Common myeloid progenitor, CD34-positive (primary cell): ENCODE measurements at regions not wholly inside any gene's neighbourhood (a gene's known extent, or its start where the extent isn't known, plus 50 kb on each side); places are given as distances from the start of the nearest gene placed in this dataset.

ENCODE experiments used
- CTCF ChIA-PET: fragments of 350-600 bp; sonication (Branson Sonifier 250); formaldehyde crosslinking; loops from one replicate; lab custom pipeline; 2021; ENCODE audit warnings: antibody characterized with exemption; lab: Charles Lee
- POLR2A ChIA-PET: fragments of 350-600 bp; sonication (Branson Sonifier 250); formaldehyde crosslinking; loops from one replicate; lab custom pipeline; 2021; ENCODE audit warnings: antibody characterized with exemption; lab: Charles Lee
- DNase-seq, 3 donors: peaks; one replicate each; pipeline versions ENCODE4 v3.0.0 to v3.0.0-alpha.2; 2013
- H3K27ac ChIP-seq, 2 experiments: 1 replicate in 1 of 2; 2 replicates in 1 of 2; pipeline ENCODE4 v1.7.0; 2013; ENCODE audit warnings: inconsistent platforms in 2 of 2, low read length in 2 of 2, mild to moderate bottlenecking in 2 of 2, low read depth in 1 of 2, moderate library complexity in 1 of 2; ENCODE audit not compliant: severe bottlenecking in 2 of 2, insufficient read depth in 1 of 2, poor library complexity in 1 of 2
- H3K27me3 ChIP-seq, 5 experiments: replicated peaks in 2 of 5; 1 replicate in 3 of 5; 2 replicates in 2 of 5; pipeline versions ENCODE4 v1.6.1 to v1.7.0; 2013; ENCODE audit warnings: low read length in 4 of 5, mild to moderate bottlenecking in 2 of 5, moderate library complexity in 2 of 5, inconsistent platforms in 1 of 5; ENCODE audit not compliant: insufficient read depth in 5 of 5, control insufficient read depth in 4 of 5
- H3K36me3 ChIP-seq, 4 experiments: 1 replicate in 2 of 4; 2 replicates in 2 of 4; pipeline versions ENCODE4 v1.6.1 to v1.7.0; 2013; ENCODE audit warnings: low read length in 3 of 4, control low read depth in 1 of 4, mild to moderate bottlenecking in 1 of 4; ENCODE audit not compliant: control insufficient read depth in 4 of 4, insufficient read depth in 4 of 4
- H3K4me1 ChIP-seq, 4 experiments: 1 replicate in 3 of 4; 2 replicates in 1 of 4; pipeline versions ENCODE4 v1.6.1 to v1.7.1; 2013; ENCODE audit warnings: low read length in 3 of 4, mild to moderate bottlenecking in 3 of 4, control low read depth in 1 of 4, inconsistent platforms in 1 of 4, moderate library complexity in 1 of 4; ENCODE audit not compliant: control insufficient read depth in 4 of 4, insufficient read depth in 4 of 4; ENCODE audit errors: control extremely low read depth in 1 of 4
- H3K4me3 ChIP-seq, 7 experiments: 1 replicate in 4 of 7; 2 replicates in 3 of 7; pipeline versions ENCODE4 v1.5.1 to v1.7.0; 2013; ENCODE audit warnings: mild to moderate bottlenecking in 7 of 7, low read length in 6 of 7, moderate library complexity in 6 of 7, inconsistent platforms in 2 of 7, low read depth in 2 of 7, control low read depth in 1 of 7; ENCODE audit not compliant: insufficient read depth in 4 of 7, control insufficient read depth in 1 of 7; ENCODE audit errors: extremely low read depth in 1 of 7
- H3K9me3 ChIP-seq, 5 experiments: 1 replicate in 4 of 5; 2 replicates in 1 of 5; pipeline versions ENCODE4 v1.6.1 to v1.7.1; 2013; ENCODE audit warnings: low read length in 4 of 5, mild to moderate bottlenecking in 2 of 5, inconsistent platforms in 1 of 5, low read depth in 1 of 5, moderate library complexity in 1 of 5; ENCODE audit not compliant: control insufficient read depth in 4 of 5, insufficient read depth in 2 of 5; ENCODE audit errors: control extremely low read depth in 1 of 5
- WGBS: methylation state at CpG from one replicate; pipeline ENCODE4 v1.1.5; 2013; ENCODE audit not compliant: insufficient coverage; 5-methylcytosine and 5-hydroxymethylcytosine counted together

GRCh38 chr5:68134033-68134668 lies 81.4 kb upstream of the PIK3R1 start:
- Histone ChIP-seq H3K36me3 (no peaks in the 10 kb centered on the region), H3K4me1 (no peaks in the 10 kb centered on the region), H3K9me3 (no peaks in the 10 kb centered on the region), H3K27ac (no peak overlapping the region), H3K4me3 (no peak overlapping the region), H3K27me3 (no peaks in the 10 kb centered on the region)
- CTCF ChIA-PET = no interaction called here
- 96% methylated on average over 8 of the region's 10 CpGs for WGBS
- POLR2A ChIA-PET = interaction anchor here (0.6 kb wide), 1 partner anchor 31 kb away, joined by 3 read pairs; no protein-coding TSS in a partner anchor
- no peak for DNase-seq

- no peak overlapping the region for H3K4me3 ChIP-seq
- ChIA-PET CTCF (no interaction called here), POLR2A (no interaction called here)
- no peaks in the 10 kb centered on the region for H3K4me1 ChIP-seq
- no peak overlapping the region for H3K27ac ChIP-seq
- no peak for DNase-seq
- 100% methylated on average over 1 of the region's 2 CpGs for WGBS
- no peaks in the 10 kb centered on the region for H3K9me3 ChIP-seq
- no peaks in the 10 kb centered on the region for H3K27me3 ChIP-seq
- no peaks in the 10 kb centered on the region for H3K36me3 ChIP-seq
Measured at GRCh38 chr5:68130253-68130652, 85.3 kb upstream of the PIK3R1 start.

DNA sequence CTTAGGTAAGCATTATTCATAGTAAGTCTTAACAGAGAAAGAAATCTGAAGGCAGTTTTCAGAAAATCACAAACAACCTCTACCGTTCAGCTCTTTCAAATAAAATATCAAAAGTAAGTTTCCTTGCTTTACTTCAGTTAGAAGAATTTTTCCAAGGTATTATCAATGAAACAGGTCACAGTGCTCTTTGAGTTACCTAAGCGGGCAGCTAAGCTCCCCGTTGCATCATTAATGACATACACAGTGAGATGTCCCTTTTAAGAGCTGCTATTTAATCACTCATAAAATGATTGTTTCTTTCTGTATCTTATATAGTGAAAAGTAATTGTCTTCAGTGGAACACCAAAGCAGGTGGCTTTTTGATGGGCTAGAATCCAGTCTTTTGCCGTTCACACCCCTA lies 86.2 kb upstream of the PIK3R1 start:
- WGBS = 100% methylated on average over 1 of the region's 4 CpGs
- no peaks in the 10 kb centered on the region for H3K36me3 ChIP-seq
- ChIA-PET CTCF (interaction anchor here (1.1 kb wide), 1 partner anchor 10 kb away, joined by 3 read pairs; no protein-coding TSS in a partner anchor), POLR2A (no interaction called here)
- DNase-seq = no peak
- H3K9me3 ChIP-seq = no peaks in the 10 kb centered on the region
- no peak overlapping the region for H3K27ac ChIP-seq
- no peak overlapping the region for H3K4me3 ChIP-seq
- H3K4me1 ChIP-seq = no peaks in the 10 kb centered on the region
- H3K27me3 ChIP-seq = no peaks in the 10 kb centered on the region

DNA sequence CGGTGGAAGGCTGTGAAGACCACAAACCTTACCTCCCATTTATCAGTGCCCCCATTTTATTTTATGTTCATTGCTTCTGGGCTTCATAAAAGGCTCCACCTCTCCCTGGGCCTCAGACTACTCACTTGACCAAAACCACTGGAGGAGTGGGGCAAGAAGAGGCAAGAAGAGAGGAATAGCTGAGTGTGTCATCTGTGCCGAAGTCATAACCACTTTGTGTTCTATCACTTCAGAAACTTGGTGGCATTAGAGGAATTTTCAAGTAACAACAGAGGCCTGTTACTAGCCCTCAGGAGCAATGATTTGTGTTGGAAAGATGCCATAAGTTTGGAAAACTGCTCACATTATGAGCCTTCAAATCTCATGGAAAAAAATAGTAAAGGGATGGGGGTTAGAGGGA lies 88.7 kb upstream of the PIK3R1 start:
- ChIA-PET POLR2A (no interaction called here), CTCF (no interaction called here)
- Histone ChIP-seq H3K4me3 (no peak overlapping the region), H3K27ac (no peak overlapping the region), H3K9me3 (no peaks in the 10 kb centered on the region), H3K4me1 (no peaks in the 10 kb centered on the region), H3K27me3 (no peaks in the 10 kb centered on the region), H3K36me3 (no peaks in the 10 kb centered on the region)
- 100% methylated on average over 1 of the region's 2 CpGs for WGBS
- DNase-seq = no peak

DNA sequence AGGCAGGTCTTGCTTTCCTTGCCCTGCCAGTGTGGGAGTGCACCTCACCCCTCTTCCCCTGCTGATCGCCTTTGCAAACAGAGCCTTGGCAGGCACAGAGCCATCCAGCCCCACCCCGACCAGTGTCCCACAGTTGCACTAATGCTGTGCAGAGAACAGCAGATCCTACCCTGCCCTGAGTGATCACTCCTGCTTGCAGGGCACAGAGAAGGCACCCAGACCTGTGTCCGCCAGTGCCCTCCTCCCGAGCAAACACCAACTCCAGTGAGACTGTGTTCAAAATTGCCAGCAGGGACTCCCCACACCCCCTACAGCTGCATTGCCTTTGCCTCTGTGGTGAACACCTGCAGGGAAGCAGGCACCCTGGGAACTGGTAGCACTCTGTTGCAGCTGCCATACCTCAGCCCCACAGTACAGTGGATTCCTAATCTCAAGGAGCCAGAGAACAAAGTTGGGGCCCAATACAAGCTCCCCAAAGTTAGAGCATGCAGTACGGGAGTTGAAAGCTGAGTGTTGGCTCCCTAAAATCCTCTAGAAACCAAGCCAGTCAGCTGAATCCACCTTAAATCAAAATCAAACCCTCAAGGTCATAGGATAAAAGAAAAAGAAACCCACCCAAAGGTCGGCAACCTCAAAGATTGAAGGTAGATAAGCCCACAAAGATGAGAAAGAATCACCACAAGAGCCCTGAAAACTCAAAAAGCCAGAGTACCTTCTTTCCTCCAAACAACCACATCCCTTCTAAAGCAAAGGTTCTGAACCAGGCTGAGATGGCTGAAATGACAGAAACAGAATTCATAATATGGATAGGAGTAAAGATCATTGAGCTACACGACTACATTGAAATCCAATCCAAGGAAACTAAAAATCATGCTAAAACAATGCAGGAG lies 92.9 kb upstream of the PIK3R1 start:
- Histone ChIP-seq H3K36me3 (no peaks in the 10 kb centered on the region), H3K9me3 (no peaks in the 10 kb centered on the region), H3K27me3 (no peaks in the 10 kb centered on the region), H3K27ac (no peak overlapping the region), H3K4me1 (no peaks in the 10 kb centered on the region), H3K4me3 (no peak overlapping the region)
- DNase-seq = no peak
- 96% methylated on average over 4 of the region's 7 CpGs for WGBS
- ChIA-PET POLR2A (no interaction called here), CTCF (no interaction called here)

- CTCF ChIA-PET = no interaction called here
- peak in 1 of 3 donors; percentile 1 for DNase-seq
- H3K36me3 ChIP-seq = no peaks in the 10 kb centered on the region
Measured at GRCh38 chr5:68116868-68117411, 98.6 kb upstream of the PIK3R1 start.

GRCh38 chr5:68116408-68116807 lies 99.1 kb upstream of the PIK3R1 start:
- no peak overlapping the region for H3K4me3 ChIP-seq
- no peaks in the 10 kb centered on the region for H3K4me1 ChIP-seq
- H3K36me3 ChIP-seq = no peaks in the 10 kb centered on the region
- H3K27me3 ChIP-seq = no peaks in the 10 kb centered on the region
- no peaks in the 10 kb centered on the region for H3K9me3 ChIP-seq
- DNase-seq = no peak
- H3K27ac ChIP-seq = no peak overlapping the region
- ChIA-PET POLR2A (no interaction called here), CTCF (no interaction called here)
- 0% methylated on average over 1 of the region's 2 CpGs for WGBS

More at GRCh38 chr5:68116868-68117411, 98.6 kb upstream of the PIK3R1 start:
- no peak overlapping the region for H3K4me3 ChIP-seq
- H3K27ac ChIP-seq = no peak overlapping the region
- WGBS = 100% methylated on average over 2 of the region's 2 CpGs
- no peaks in the 10 kb centered on the region for H3K4me1 ChIP-seq
- H3K27me3 ChIP-seq = no peaks in the 10 kb centered on the region
- H3K9me3 ChIP-seq = no peaks in the 10 kb centered on the region
- POLR2A ChIA-PET = no interaction called here
